ENCODE measurements at regions not wholly inside any gene's neighbourhood (a gene's known extent, or its start where the extent isn't known, plus 50 kb on each side); places are given as distances from the start of the nearest gene placed in this dataset.

DNA sequence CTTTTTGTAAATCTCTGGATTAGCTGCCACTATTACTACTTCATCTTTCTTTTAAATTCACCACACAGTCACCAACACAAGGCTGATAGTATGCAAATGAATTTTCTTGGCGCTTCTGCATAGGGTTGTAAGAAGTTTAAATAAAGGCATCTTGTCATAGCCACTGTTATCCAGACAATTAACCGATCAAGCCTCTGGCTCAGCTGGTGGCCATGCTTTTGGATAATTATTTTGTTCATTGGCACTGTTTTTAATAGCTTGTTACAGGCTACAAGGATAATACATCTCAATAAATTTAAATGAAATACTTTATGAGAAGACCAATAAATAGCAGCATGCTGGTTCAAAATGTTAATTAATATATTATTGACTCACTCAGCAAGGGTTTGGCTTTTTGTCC is 1261.0 kb downstream of the FAM181B start:
- TF ChIP-seq, protein P1, sequence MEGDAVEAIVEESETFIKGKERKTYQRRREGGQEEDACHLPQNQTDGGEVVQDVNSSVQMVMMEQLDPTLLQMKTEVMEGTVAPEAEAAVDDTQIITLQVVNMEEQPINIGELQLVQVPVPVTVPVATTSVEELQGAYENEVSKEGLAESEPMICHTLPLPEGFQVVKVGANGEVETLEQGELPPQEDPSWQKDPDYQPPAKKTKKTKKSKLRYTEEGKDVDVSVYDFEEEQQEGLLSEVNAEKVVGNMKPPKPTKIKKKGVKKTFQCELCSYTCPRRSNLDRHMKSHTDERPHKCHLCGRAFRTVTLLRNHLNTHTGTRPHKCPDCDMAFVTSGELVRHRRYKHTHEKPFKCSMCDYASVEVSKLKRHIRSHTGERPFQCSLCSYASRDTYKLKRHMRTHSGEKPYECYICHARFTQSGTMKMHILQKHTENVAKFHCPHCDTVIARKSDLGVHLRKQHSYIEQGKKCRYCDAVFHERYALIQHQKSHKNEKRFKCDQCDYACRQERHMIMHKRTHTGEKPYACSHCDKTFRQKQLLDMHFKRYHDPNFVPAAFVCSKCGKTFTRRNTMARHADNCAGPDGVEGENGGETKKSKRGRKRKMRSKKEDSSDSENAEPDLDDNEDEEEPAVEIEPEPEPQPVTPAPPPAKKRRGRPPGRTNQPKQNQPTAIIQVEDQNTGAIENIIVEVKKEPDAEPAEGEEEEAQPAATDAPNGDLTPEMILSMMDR (IDR thresholded peaks at IDR 0.05; ENCODE audit: poor library complexity) = no peak
- TF ChIP-seq EZH2 (IDR thresholded peaks at IDR 0.05; ENCODE audit: borderline replicate concordance) = no peak
